GM23248 (cell line): ENCODE measurements at regions not wholly inside any gene's neighbourhood (a gene's known extent, or its start where the extent isn't known, plus 50 kb on each side); places are given as distances from the start of the nearest gene placed in this dataset.

Experiments used
- EZH2 ChIP-seq: fragments of 200-600 bp; sonication (generic); IDR thresholded peaks from 2 replicates; pipeline ENCODE4 v1.6.1; 2018; ENCODE audit warnings: antibody characterized with exemption, mild to moderate bottlenecking; ENCODE audit not compliant: insufficient read depth, poor library complexity, severe bottlenecking
- EZH2phosphoT487 ChIP-seq: fragments of 200-600 bp; sonication (generic); IDR thresholded peaks from 2 replicates; pipeline ENCODE4 v1.6.1; 2018; ENCODE audit warnings: antibody characterized with exemption, moderate library complexity, mild to moderate bottlenecking, low read depth; ENCODE audit not compliant: insufficient read depth

DNA sequence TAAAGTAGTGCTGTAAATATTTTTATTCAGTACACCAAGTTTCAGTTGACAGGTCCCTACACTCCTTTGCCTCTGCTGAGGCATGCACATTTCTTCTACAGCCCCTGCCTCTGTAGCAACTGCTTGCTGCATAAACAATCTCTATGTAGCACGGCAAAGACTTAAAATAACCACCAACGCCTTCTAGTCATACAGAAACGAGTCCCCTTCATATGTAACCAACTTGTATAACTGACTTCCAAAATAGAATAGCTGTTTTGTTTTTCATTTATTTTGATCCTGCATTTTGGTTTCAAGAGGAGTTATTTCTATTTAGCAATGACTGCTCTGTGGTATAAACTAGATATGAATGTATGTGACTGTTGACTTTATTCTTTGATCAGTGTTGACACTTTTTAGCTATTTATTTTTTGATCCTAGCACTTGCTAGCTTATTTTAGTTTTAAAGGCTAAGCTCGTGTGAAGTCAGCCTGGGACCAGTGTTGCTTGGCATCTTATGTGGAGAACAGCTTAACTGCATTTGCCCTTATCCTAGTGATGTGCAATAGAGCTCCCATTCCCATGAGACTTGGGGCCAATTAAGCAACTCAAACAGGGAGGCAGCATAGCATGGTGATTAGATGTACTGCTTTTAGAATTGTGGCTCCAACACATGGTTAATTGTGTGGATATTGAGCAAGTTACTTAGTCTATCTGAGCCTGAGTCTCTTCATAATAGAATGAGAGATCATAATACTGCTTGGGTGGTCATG, 79.6 kb downstream of the HRH4 start:
- TF ChIP-seq EZH2 (no peak), EZH2phosphoT487 (no peak)
